Gastroesophageal sphincter (tissue), 4 donors: ENCODE measurements at regions not wholly inside any gene's neighbourhood (a gene's known extent, or its start where the extent isn't known, plus 50 kb on each side); places are given as distances from the start of the nearest gene placed in this dataset.

Experiments
- ATAC-seq: fragments of 150-250 bp; one replicate; pipeline ENCODE4 v1.9.1; 2016; ENCODE audit warnings: mild to moderate bottlenecking, moderate library complexity
- H3K27ac ChIP-seq, 4 donors: fragments of 200-600 bp; sonication (generic) in 3 of 4; 1 replicate in 3 of 4; 2 replicates in 1 of 4; pipeline ENCODE4 v1.5.1; 2016 to 2019
- H3K27me3 ChIP-seq: fragments of 200-600 bp; sonication (generic); one replicate; pipeline ENCODE4 v1.5.1; 2019
- H3K36me3 ChIP-seq, 2 donors: fragments of 200-600 bp; sonication (generic); one replicate each; pipeline ENCODE4 v1.5.1; 2019; ENCODE audit warnings: control low read depth in 1 of 2
- H3K4me1 ChIP-seq, 3 donors: fragments of 200-600 bp; sonication (generic); 1 replicate in 2 of 3; 2 replicates in 1 of 3; pipeline ENCODE4 v1.5.1; 2016 to 2019; ENCODE audit warnings: control low read depth in 2 of 3
- H3K4me3 ChIP-seq, 2 donors: fragments of 200-600 bp; sonication (generic); one replicate each; pipeline ENCODE4 v1.5.1; 2019; ENCODE audit warnings: mild to moderate bottlenecking in 1 of 2, moderate library complexity in 1 of 2
- H3K9me3 ChIP-seq, 3 donors: fragments of 200-600 bp; sonication (generic); one replicate each; pipeline ENCODE4 v1.5.1; 2017 to 2019; ENCODE audit warnings: control low read depth in 2 of 3
- CTCF ChIP-seq, 4 experiments: fragments of 200-600 bp in 2 of 4; fragments of 450-650 bp in 2 of 4; sonication (generic) in 1 of 4; IDR thresholded peaks; one replicate each; pipeline ENCODE4 v1.5.1; 2017 to 2019; ENCODE audit warnings: antibody characterized with exemption in 4 of 4, mild to moderate bottlenecking in 2 of 4, moderate library complexity in 2 of 4
- EP300 ChIP-seq: sonication (generic); formaldehyde crosslinking; IDR thresholded peaks from one replicate; pipeline ENCODE4 v1.6.1; 2017; ENCODE audit warnings: antibody characterized with exemption, mild to moderate bottlenecking
- POLR2A ChIP-seq, 2 donors: fragments of 450-650 bp; IDR thresholded peaks; one replicate each; pipeline ENCODE4 v1.6.1; 2017; ENCODE audit warnings: antibody characterized with exemption in 2 of 2, mild to moderate bottlenecking in 2 of 2, moderate library complexity in 1 of 2
- POLR2AphosphoS5 ChIP-seq: sonication (generic); formaldehyde crosslinking; IDR thresholded peaks from one replicate; pipeline ENCODE4 v1.6.1; 2017; ENCODE audit warnings: antibody characterized with exemption
- WGBS, 2 donors: methylation state at CpG; one replicate each; pipeline ENCODE4 v1.1.5; 2018; ENCODE audit warnings: low coverage in 1 of 2; 5-methylcytosine and 5-hydroxymethylcytosine counted together

GRCh38 chr5:164153469-164154172 is 648.2 kb downstream of the MAT2B start:
- Histone ChIP-seq H3K4me1 (no peaks in the 10 kb centered on the region), H3K36me3 (no peaks in the 10 kb centered on the region), H3K27me3 (no peaks in the 10 kb centered on the region), H3K4me3 (no peak overlapping the region), H3K27ac (no peak overlapping the region), H3K9me3 (no peaks in the 10 kb centered on the region)
- no peak for ATAC-seq
- WGBS, 2 donors: 14 to 22% methylated on average over 4 of the region's 4 CpGs
- TF ChIP-seq POLR2AphosphoS5 (no peak), POLR2A (IDR thresholded peaks at IDR 0.05) (no peak), EP300 (no peak), CTCF (IDR thresholded peaks at IDR 0.05) (no peak)

- 79 to 83% methylated on average over 5 of the region's 5 CpGs for WGBS, 2 donors
- H3K36me3 ChIP-seq: no peaks in the 10 kb centered on the region
- H3K4me1 ChIP-seq: no peaks in the 10 kb centered on the region
- ATAC-seq: no peak
- H3K4me3 ChIP-seq: no peak overlapping the region
- H3K27ac ChIP-seq: no peak overlapping the region
- H3K9me3 ChIP-seq: no peaks in the 10 kb centered on the region
- TF ChIP-seq POLR2A (IDR thresholded peaks at IDR 0.05): no peak
- no peak for TF ChIP-seq POLR2AphosphoS5
- TF ChIP-seq EP300: no peak
- no peak for TF ChIP-seq CTCF (IDR thresholded peaks at IDR 0.05)
- H3K27me3 ChIP-seq: no peaks in the 10 kb centered on the region
Measured at GRCh38 chr5:164170814-164171213, 665.4 kb downstream of the MAT2B start.

GRCh38 chr5:164175083-164175482 is 669.7 kb downstream of the MAT2B start:
- Histone ChIP-seq H3K9me3 (no peaks in the 10 kb centered on the region), H3K27me3 (no peaks in the 10 kb centered on the region), H3K4me3 (no peak overlapping the region), H3K4me1 (no peaks in the 10 kb centered on the region), H3K27ac (no peak overlapping the region), H3K36me3 (no peaks in the 10 kb centered on the region)
- 49 to 52% methylated on average over 2 of the region's 2 CpGs for WGBS, 2 donors
- TF ChIP-seq EP300 (no peak), POLR2AphosphoS5 (no peak), CTCF (IDR thresholded peaks at IDR 0.05) (no peak), POLR2A (IDR thresholded peaks at IDR 0.05) (no peak)
- ATAC-seq: no peak

- Histone ChIP-seq H3K4me3 (no peak overlapping the region), H3K27me3 (no peaks in the 10 kb centered on the region), H3K36me3 (no peaks in the 10 kb centered on the region), H3K9me3 (no peaks in the 10 kb centered on the region), H3K27ac (no peak overlapping the region), H3K4me1 (no peaks in the 10 kb centered on the region)
- no peak for ATAC-seq
- no peak for TF ChIP-seq CTCF (IDR thresholded peaks at IDR 0.05)
- TF ChIP-seq EP300: no peak
- TF ChIP-seq POLR2AphosphoS5: no peak
- no peak for TF ChIP-seq POLR2A (IDR thresholded peaks at IDR 0.05)
- 76 to 78% methylated on average over 2 of the region's 2 CpGs for WGBS, 2 donors
Measured at GRCh38 chr5:164179406-164179805, 674.0 kb downstream of the MAT2B start.

- H3K4me1 ChIP-seq: no peaks in the 10 kb centered on the region
- H3K27me3 ChIP-seq: no peaks in the 10 kb centered on the region
- no peak for TF ChIP-seq POLR2AphosphoS5
- no peak for TF ChIP-seq EP300
- TF ChIP-seq POLR2A (IDR thresholded peaks at IDR 0.05): no peak
- TF ChIP-seq CTCF (IDR thresholded peaks at IDR 0.05): no peak
- WGBS, 2 donors: 88 to 100% methylated on average over 1 of the region's 1 CpG
- no peak overlapping the region for H3K4me3 ChIP-seq
- H3K36me3 ChIP-seq: no peaks in the 10 kb centered on the region
- ATAC-seq: no peak
- H3K9me3 ChIP-seq: no peaks in the 10 kb centered on the region
- no peak overlapping the region for H3K27ac ChIP-seq
Measured at GRCh38 chr5:164181604-164182003, 676.2 kb downstream of the MAT2B start.
